SHP77 (cell line): ENCODE measurements at regions not wholly inside any gene's neighbourhood (a gene's known extent, or its start where the extent isn't known, plus 50 kb on each side); places are given as distances from the start of the nearest gene placed in this dataset.
"Not testable (repeated sequence)": the region's sequence is repeated elsewhere in the genome, so short reads cannot be mapped to it uniquely, and the experiment has no call there.

ENCODE experiments used
- DNase-seq, 2 experiments: peaks; one replicate each; lab custom pipeline; 2025; lab: John Stamatoyannopoulos, UW

- DNase-seq, result no peak
Measured at GRCh38 chr3:8353364-8353763, 148.3 kb upstream of the LMCD1 start.

GRCh38 chr3:8355346-8355745 is 146.3 kb upstream of the LMCD1 start:
- no peak for DNase-seq

- not testable (repeated sequence) for DNase-seq
Measured at GRCh38 chr3:8356066-8356465, 145.6 kb upstream of the LMCD1 start.

- no peak for DNase-seq
Measured at GRCh38 chr3:8357859-8358258, 143.8 kb upstream of the LMCD1 start.

- no peak for DNase-seq
Measured at GRCh38 chr3:8359133-8359532, 142.5 kb upstream of the LMCD1 start.

- DNase-seq, result no peak
Measured at GRCh38 chr3:8363200-8363599, 138.4 kb upstream of the LMCD1 start.

- no peak for DNase-seq
Measured at GRCh38 chr3:8365541-8365940, 136.1 kb upstream of the LMCD1 start.

GRCh38 chr3:8366219-8366810 is 135.3 kb upstream of the LMCD1 start:
- DNase-seq, result no peak

- DNase-seq, result no peak
Measured at GRCh38 chr3:8368598-8368997, 133.0 kb upstream of the LMCD1 start.

GRCh38 chr3:8369638-8370037 is 132.0 kb upstream of the LMCD1 start:
- DNase-seq, result no peak

- DNase-seq, result no peak
Measured at GRCh38 chr3:8371085-8371551, 130.5 kb upstream of the LMCD1 start.

GRCh38 chr3:8371960-8372463 is 129.6 kb upstream of the LMCD1 start:
- peak in 1 of 2 experiments; percentile 0 for DNase-seq

GRCh38 chr3:8380904-8381704 is 120.5 kb upstream of the LMCD1 start:
- no peak for DNase-seq

- no peak for DNase-seq
Measured at GRCh38 chr3:8385848-8386620, 115.6 kb upstream of the LMCD1 start.

- no peak for DNase-seq
Measured at GRCh38 chr3:8387571-8387970, 114.1 kb upstream of the LMCD1 start.

- DNase-seq, result no peak
Measured at GRCh38 chr3:8399686-8400085, 101.9 kb upstream of the LMCD1 start.

- DNase-seq, result no peak
Measured at GRCh38 chr3:8400911-8401310, 100.7 kb upstream of the LMCD1 start.

- DNase-seq, result no peak
Measured at GRCh38 chr3:8403996-8404395, 97.6 kb upstream of the LMCD1 start.

- no peak for DNase-seq
Measured at GRCh38 chr3:8405144-8405543, 96.5 kb upstream of the LMCD1 start.

GRCh38 chr3:8406479-8406878 is 95.1 kb upstream of the LMCD1 start:
- no peak for DNase-seq

- no peak for DNase-seq
Measured at GRCh38 chr3:8413337-8413926, 88.2 kb upstream of the LMCD1 start.

GRCh38 chr3:8416965-8417364 is 84.7 kb upstream of the LMCD1 start:
- no peak for DNase-seq
